Suppressor macrophage treated with lipopolysaccharide for 4 hours (primary cell): ENCODE measurements at regions not wholly inside any gene's neighbourhood (a gene's known extent, or its start where the extent isn't known, plus 50 kb on each side); places are given as distances from the start of the nearest gene placed in this dataset.
"Not testable (repeated sequence)": the region's sequence is repeated elsewhere in the genome, so short reads cannot be mapped to it uniquely, and the experiment has no call there.

ENCODE experiments used
- DNase-seq: peaks from one replicate; pipeline ENCODE4 v3.0.0-alpha.2; 2020

DNA sequence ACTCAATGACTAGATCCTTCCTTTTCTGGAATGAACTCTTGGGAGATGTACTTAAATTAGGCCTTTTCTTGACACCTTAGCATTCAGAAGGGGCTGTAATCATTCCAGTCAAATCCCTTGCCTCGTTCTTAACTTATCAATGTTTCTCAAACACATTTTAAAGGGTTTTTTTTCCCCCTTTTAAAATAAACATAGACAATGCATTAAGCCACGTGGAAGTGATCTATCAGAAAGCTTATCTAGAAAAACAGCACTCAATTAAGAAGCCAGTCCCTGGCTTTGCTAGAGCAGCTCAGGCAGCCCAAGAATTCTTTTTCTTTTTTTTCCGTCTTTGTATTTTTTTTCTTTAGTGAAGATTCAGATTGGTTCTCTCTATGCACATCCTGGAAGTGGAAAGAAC is 118.2 kb downstream of the PCDH7 start:
- DNase-seq = no peak

DNA sequence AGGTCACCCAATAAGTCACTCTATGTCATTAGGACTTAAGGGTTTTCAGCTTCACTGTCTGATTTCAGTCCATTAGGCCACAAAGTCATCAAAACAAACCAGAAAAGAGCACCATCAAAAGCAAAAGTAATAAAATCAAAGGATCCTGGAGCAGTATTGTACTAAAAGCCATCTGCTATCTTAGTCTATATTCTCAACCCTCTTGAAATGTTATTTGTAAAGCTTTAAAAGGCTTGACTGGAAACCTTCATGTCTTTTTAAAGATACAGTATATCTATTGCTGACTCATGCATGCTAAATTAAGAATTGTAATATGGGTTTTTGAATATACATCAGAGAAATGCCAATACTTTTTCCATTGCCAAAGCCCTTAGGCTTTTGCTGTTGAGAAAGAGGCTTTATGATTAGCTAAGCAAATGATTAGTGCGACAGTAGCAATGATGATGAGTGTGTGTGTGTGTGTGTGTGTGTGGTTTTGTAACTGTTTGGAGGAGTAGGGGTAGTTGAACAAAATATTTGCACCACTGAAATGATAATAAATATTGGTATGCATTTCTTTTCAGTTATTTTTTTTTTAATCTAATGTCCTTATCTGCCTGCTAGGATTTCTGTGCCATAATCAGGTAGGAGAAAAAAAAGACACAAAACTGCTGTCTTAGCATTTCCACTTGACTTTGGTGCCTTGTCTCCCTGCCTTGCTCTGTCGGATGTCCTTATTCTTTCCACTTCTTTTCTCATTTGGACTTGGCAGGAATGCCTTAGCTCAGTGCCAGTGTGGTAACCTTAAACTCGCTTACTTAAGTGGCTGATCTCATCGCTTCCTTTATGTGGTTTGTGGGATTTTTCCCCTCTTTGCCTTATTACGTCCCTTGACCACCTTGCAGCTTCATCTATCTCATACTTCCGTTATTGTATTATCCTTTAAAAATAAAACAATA is 119.7 kb downstream of the PCDH7 start:
- no peak for DNase-seq

DNA sequence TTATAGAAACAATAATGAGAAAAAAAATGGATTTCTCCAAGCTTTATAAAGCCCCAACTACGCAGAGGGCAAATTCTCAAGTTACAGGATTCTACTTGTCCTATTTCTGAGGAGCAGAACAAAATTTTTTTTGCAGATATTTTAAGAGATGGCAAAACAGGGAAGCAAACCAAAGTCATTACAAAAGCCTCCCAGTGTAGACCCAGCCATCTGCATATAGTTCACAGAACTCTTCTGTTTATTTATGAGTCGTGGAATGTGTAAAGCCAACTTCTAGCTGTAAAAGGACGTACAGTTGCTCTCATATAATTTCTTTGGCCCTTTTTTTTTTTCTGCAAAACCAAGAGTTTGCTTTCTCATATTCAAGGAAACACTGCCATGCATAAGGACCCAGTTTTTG is 120.4 kb downstream of the PCDH7 start:
- no peak for DNase-seq

DNA sequence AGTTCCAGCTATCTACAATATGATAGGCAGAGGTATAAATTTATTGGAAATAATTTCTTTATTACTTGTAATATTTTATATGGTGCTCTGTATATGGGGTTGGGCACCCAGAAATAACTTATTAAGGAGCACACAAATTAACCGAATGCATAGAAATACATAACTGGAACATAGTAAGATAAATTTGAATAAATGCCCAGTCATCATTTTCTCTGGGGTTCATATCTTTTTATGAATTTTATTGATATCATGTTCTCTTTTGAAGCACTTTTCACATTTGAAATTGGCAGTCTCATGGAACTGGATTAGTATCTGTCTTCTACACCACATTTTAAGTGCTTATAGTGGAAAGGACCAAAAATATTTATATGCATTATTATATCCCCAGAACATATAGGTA is 122.0 kb downstream of the PCDH7 start:
- DNase-seq = no peak

DNA sequence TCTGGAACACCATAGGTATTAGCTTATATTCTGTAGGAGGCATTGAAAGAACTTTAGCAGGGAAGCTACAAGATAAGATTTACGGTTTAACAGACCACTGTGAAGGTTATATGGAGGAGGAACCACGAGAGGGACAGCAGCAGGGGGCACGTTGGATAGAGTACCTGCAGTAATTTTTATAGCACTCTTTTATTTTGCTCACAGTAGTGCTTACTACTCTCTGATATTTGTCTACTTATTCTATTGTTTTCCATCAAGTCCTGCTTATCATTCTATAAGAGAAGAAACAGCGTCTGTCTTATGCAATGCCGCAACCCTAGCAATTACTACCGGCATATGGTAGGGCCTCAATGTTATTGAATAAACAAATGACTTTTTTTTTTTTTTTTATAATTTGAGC is 122.5 kb downstream of the PCDH7 start:
- DNase-seq = no peak

DNA sequence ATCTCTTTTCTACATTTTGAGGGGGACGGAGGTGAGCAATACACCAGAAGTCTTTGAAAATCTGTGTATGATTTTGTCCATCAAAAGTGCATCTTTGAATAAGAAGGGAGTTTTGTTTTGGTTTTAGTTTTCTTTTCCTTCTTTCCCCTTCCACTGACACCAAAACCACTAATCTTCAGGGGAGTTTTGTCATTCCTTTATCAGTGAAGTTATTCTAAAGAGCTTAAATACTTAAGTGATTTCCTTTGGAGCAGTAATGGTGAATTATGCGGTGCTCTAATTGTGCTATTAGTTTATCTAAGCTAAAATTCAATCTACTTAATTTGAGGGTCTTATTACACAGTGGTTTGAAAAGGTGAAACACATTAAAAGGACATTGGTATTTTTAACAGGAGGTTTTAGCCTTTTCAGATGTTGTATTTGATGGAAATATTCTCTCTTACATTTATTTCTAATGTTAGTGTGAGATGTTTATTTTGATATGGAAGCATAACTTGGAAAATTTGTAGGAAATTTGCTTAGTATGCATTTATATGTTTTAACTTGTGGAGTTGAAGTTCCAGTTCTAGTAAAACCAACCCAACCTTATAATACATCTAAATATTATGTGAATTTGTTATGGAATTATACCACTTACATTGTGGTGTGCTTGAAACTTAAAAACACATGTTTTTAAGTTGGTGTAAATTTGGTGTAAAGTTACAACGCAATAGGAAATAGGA is 124.9 kb downstream of the PCDH7 start:
- no peak for DNase-seq

DNA sequence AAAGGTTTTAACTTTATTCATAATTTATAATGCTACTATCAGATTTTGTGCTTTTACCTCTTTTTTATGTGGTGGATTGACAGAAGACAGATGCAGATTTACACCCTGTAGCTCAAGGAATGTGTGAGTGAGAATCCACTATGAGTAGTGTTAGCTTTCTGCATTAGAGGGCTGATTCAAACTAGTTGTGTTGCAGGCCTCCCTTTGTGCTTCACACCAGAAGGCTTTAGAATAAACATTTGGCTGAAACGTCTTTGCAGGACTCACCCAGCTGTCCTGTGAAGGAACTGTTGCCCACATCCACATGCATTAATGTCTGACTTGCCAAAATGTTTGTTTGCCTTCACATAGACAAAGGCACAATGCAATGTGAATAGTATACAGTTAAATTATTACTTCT is 127.0 kb downstream of the PCDH7 start:
- DNase-seq = no peak

DNA sequence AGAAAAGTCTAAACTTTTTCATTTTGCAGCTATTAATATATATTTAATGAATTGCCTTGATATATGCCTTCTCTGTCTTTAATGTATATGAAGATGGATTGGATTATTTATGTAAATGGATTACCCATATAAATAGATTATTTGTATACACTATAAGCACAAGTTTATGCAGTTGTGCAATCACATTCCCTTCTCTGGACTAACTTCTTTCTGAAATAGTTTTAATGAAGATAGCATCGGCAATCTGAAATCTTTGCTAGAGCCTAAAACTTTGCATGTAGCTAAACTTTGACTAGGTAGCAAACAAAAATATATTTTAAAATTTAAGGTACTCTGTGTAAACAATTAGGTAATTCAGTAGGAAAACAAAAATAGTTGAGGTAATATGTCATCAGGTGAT is 127.8 kb downstream of the PCDH7 start:
- no peak for DNase-seq

DNA sequence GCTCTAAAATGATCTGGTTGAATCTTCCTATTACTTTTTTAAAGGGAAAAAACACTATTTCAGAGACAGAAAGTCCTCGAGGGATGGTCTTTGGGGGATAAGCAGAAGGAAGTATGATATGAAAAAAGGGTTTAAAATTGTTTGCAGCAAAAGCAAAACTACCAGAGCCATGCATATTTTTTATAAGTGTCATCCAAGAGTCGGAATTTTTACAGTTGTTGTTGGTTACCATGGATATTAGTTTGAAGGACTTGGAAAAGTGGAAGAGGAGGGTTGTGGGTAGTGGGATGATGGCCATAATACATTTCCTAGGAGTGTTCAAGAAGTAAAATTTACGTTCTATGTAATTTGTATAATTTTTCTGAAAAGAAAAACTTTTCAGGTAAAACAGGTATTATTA is 134.4 kb downstream of the PCDH7 start:
- no peak for DNase-seq

DNA sequence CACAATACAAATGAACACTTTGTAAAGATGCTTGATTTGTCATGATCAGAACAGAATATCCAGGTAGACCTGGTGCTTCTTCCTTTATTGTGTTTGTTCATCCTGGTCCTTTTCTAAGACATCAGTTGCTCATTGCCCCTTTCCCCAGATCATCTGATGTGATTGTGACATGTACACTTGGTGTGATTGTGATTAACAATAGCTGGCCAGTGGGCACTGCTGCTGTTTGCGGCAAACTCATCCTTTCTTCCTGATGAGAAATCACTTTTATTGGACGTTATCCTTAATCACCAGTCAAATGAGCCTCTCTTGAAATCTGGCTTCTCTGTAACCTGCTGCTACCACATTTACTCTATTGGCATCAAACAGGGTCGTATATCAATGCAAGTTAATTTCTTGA is 135.1 kb downstream of the PCDH7 start:
- DNase-seq = no peak

DNA sequence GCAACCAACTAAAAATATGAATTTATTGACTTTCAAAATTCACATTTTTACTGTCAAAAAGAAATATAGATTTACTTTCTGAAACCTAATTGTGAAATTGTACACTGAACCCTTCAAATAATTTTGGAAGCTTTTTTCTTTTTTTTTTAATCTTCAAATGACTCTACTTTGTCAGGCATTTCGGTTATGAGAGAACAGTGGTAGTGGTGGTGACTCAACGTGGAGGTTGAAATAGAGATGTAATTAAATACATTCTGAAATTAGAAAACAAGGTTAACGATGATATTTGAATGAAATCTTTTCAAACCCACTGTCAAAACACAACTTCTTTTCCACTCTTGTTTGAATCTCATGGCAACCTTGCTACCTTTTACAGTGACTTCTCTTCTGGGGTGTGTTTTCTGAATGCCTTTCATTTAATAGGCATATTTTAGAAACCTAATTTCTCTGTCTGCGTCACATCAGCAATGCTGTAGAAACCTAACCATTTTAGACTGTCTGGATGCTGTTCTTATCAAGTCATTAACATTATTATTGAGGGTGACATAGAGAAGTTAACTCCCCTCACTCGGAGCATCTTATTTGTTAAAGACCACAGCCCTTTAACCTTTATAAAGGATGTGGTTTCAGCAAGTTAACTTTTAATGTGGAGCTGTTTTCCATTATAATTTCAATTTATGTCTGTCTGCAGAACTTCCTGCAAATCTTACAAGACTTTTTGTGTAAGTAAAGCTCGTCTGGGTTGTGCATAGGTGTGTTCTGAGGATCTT is 136.8 kb downstream of the PCDH7 start:
- no peak for DNase-seq

DNA sequence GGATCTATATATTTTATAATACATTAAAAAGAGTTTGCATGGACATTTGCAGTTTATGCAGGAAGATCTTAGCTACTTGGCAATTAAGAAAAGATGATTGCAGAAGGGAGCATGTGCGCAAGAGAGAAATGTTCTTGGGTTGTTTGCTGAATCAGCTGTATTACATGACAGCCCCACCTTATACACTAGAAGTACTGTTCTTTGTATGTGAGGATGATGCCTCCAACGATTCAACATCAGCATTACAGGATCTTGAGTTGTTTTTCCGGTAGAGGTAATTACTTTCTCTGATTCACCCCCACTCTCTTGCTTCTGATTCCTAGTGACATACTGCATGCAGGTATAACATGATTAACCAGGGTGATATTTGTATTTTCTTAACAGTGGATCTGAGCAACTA is 140.8 kb downstream of the PCDH7 start:
- no peak for DNase-seq

DNA sequence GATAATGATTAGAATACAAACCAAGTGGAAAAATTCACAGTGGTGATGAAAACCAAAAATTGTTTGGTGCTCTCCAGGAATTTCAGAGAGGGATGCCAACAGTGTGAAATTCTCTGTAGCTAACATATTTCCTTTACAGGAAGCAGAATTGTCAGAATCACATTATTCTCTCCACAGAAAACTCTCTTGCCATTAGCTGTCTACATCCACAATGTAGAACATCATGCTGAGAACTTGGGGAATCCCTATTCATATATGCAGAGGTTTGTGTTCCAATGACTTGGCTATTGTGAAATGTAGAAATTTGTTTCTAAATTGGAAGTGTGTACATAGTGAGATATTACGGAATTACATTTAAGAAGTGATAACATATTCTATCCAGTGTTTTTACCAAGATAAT is 142.0 kb downstream of the PCDH7 start:
- no peak for DNase-seq

DNA sequence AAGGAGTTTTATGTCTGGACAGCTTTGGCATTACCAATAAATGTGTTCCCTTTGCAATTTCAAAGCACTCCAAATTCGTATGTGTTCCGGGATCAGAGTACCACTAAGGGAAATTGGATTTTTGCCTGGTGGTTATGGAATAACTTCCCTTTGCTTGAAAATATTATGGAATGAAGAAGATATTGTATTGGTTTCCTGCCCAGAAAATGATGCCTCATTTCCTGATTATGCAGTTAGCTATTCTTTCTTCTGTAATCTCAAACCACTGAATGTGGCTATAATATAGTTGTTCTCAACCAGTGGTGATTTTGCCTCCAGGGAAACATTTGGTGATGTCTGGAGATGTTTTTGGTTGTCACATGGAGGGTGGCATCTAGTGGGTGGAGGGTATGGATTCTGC is 142.9 kb downstream of the PCDH7 start:
- DNase-seq = no peak

DNA sequence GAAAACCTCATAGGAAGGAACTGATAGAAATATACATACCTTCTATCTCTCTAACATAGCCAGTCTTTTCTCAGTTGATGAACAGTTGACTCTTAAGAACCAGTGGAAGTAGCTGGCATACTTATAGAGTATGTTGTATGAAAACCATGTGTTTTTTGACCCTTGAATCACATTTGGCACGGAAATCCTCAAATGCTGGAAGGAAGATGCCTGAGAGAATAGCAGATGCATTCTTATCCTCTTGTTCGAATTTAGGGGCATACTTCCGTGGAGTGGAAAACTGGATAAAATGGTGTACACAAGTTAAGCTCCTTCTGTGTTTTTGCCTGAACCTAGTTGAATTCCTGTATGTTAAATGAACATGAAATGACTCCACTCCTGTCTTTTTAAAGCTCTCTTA is 145.5 kb downstream of the PCDH7 start:
- DNase-seq = no peak

DNA sequence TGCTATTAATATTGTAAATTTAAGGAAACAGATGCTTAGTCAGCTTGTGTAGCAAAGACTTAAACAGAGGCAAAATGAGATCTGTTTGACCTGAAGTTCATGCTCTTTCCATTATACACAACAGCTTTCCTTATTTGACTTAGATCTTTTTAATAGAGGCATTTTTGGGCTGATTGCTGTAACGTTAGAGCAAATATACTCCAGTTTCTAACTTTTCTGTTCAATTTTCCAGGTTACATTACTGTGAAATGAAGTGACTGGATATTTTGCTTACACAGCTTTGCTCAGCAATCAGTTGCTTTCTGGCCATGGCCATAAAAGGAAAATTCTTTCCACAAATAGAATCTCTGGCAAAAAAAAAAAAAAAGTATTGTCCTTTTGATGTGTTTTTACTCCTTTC is 146.2 kb downstream of the PCDH7 start:
- DNase-seq = no peak

DNA sequence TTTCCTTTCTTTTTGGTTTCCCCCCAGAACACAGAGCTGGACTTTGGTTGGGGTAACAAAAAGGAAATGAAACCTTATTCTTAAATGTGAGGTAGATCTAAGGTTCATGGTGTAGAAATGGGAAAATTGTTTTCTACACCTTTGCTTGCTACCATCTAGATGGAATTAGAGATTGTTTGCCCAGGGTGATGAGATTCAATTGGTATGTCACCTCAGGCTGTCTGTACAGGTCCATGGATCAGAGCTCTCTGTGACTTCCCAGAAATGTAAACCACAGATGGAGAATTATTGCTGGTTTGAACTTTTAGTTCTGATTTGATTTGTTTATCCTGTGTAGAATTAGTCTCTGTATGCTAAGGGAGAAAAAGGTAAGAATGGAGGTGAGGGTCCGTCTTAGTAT is 146.7 kb downstream of the PCDH7 start:
- no peak for DNase-seq

DNA sequence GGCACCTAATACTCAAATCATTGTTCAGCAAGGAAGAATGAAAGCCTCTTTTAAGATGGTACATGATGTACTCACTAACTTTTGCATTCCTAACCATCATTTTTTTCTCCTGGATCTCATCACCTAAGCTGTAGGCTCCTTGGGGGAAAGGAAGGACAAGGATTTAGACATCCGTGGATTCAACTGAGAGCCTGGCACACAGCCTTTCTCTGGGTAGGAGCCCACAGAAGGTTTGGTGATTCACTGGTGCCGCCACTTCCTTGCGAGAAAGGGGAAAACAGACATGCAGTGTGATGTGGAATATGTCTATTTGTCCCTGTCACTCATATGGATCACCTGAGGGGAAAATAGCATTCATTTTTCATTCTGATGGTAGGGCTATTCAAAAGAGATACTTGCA is 147.3 kb downstream of the PCDH7 start:
- DNase-seq = no peak

DNA sequence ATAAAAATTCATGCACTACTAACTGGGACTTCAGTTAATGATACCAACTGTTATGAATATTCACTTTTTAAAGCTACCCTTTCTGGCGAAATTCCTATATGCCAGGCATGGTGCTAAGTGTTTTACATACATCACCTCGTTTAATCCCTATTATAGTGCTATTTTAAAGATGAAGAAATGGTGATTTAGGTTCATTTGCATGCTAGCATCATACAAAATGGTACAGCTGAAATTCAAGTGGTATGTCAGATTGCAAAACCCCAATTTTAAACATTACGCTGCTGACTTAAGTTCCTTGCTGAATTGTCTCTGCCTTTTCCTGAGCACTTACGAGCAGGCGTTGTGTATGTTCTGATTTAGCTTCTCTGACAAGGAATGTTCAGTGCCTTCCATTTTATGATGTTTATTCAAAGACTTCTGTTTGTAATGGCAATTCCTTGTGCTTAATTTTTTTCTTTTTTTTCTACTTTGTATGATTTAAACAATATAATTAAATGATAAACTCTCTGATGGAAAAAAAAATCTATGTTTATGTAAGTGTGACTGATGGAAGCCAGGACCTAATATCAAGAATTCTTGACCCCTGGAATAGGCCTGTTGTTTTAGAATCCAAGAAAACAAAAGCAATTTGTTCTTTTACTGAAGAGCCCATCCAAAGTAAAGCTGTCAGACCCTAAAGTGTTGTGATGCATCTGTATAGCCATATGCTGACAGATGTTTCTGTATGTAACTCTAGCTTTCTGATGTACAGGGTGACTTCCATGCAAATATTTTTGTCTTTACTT is 148.1 kb downstream of the PCDH7 start:
- no peak for DNase-seq

DNA sequence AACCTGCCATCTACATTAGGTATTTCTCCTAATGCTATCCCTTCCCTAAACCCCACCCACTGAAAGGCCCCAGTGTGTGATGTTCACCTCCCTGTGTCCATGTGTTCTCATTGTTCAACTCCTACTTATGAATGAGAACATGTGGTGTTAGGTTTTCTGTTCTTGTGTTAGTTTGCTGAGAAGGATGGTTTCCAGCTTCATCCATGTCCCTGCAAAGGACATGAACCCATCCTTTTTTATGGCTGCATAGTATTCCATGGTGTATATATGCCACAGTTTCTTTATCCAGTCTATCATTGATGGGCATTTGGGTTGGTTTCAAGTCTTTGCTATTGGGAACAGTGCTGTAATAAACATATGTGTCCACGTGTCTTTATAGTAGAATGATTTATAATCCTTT is 149.2 kb downstream of the PCDH7 start:
- DNase-seq = not testable (repeated sequence)

DNA sequence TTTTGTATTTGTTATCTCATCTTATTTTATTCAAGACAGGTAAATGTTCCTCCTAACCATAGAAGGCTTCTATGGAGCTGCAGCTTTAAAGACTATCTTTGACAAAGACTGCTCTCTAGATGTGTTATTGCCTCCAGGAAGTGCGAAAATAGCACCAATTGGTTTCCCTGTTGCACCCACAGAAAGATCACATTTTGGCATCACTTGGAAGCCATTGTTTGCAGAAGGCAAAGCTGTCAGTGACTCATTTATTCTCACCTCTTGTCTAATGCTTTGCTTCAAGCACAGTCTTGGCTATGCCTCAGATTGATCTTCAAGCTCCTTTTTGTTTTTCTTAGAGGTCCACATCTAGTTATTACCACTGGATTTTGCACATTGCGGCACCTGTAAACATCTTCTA is 150.3 kb downstream of the PCDH7 start:
- DNase-seq = no peak

DNA sequence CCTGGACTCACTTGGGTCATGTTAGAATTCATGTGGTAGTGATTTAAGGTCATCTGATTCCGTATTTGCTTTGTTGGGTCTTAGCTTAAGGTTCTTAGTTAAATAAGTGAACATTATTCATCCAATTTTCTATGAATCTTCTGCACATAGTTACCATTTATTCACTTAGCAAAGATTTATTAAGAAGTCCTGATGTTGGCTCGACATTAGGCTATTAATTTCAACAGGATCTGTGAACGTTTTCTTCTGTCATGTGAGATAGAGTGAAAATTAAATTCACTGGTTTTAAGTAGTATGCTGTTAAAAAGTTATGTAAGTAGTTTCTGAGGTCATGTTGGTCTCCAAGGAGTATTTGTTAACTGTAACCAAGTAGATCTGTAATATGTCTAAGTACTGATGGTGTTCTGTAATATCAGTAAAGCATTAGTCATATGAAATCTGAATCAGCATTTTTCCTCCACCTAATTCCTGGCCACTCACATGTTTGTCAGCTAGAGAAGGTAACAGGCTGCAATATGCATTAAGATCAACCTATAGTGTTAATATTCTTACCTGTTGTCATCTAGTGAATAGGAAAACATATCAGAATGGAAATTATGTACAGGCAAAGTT is 155.6 kb downstream of the PCDH7 start:
- no peak for DNase-seq
